AG04449 (cell line): ENCODE measurements at regions not wholly inside any gene's neighbourhood (a gene's known extent, or its start where the extent isn't known, plus 50 kb on each side); places are given as distances from the start of the nearest gene placed in this dataset.

Experiments used
- CTCF ChIA-PET: fragments of 350-600 bp; formaldehyde crosslinking; extraction: SDS; loops from one replicate; lab custom pipeline; 2021; ENCODE audit warnings: antibody characterized with exemption; lab: Yijun Ruan, JAX
- POLR2A ChIA-PET: fragments of 400-600, 350-600 bp; formaldehyde crosslinking; extraction: SDS; loops from one replicate; lab custom pipeline; 2020; ENCODE audit warnings: antibody characterized with exemption, inconsistent platforms; lab: Yijun Ruan, JAX
- DNase-seq: peaks from one replicate; pipeline ENCODE4 v3.0.0-alpha.2; 2010; ENCODE audit warnings: low read depth, low spot score
- H3K4me3 ChIP-seq: 2 replicates; pipeline ENCODE4 v1.5.1; 2011; ENCODE audit warnings: low read depth, mild to moderate bottlenecking, control low read depth, low read length
- TF ChIP-seq, protein P1 (sequence below): IDR thresholded peaks from one replicate; pipeline ENCODE4 v1.5.1; 2011; ENCODE audit warnings: mild to moderate bottlenecking, moderate library complexity, low read length, control low read depth, inconsistent platforms; ENCODE audit not compliant: insufficient read depth; ENCODE audit errors: missing control alignments

DNA sequence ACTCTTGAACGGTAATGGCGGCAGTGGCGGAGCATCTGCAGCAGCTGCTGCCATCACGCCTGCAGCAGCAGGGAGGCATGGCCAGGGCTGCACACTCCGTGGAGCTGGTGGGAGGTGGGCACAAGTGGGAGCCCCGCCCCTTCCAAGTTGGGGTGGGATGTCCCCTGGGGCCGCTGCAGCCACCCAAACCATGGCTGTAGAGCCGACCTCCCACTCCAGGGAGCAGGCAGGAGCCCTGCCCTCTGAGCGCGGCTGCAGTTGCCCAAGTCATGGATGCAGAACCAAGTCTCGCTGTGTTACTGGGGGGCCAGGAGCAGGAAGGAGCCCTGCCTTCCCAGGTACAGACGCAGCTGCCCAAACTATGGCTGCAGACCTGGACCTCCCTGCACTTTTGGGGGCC lies 215.3 kb upstream of the VLDLR start:
- CTCF ChIA-PET, result no interaction called here
- POLR2A ChIA-PET, result no interaction called here
- no peak overlapping the region for H3K4me3 ChIP-seq
- DNase-seq, result no peak
- TF ChIP-seq, protein P1, sequence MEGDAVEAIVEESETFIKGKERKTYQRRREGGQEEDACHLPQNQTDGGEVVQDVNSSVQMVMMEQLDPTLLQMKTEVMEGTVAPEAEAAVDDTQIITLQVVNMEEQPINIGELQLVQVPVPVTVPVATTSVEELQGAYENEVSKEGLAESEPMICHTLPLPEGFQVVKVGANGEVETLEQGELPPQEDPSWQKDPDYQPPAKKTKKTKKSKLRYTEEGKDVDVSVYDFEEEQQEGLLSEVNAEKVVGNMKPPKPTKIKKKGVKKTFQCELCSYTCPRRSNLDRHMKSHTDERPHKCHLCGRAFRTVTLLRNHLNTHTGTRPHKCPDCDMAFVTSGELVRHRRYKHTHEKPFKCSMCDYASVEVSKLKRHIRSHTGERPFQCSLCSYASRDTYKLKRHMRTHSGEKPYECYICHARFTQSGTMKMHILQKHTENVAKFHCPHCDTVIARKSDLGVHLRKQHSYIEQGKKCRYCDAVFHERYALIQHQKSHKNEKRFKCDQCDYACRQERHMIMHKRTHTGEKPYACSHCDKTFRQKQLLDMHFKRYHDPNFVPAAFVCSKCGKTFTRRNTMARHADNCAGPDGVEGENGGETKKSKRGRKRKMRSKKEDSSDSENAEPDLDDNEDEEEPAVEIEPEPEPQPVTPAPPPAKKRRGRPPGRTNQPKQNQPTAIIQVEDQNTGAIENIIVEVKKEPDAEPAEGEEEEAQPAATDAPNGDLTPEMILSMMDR, result no peak

DNA sequence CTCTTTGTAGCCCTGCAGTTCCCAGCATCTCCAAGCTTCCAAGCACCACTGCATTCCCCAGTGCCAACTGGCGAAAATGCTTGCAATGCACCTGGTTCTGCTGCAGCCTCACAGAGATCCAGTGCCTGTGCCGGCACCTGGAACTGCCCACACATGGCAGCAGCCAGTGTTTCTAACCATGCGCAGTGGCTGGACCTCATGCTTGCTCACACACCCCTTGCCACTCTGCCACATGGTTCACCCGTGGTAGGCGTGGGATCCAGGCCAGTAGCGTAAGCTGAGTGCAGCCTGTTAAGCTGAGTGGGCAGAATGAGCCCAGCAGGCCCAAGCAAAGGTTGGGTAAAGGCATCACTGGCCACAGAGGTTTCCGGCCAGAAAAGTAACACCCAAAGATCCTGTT lies 214.1 kb upstream of the VLDLR start:
- ChIA-PET CTCF (no interaction called here), POLR2A (no interaction called here)
- DNase-seq, result no peak
- H3K4me3 ChIP-seq, result no peak overlapping the region
- TF ChIP-seq, protein P1, result no peak

DNA sequence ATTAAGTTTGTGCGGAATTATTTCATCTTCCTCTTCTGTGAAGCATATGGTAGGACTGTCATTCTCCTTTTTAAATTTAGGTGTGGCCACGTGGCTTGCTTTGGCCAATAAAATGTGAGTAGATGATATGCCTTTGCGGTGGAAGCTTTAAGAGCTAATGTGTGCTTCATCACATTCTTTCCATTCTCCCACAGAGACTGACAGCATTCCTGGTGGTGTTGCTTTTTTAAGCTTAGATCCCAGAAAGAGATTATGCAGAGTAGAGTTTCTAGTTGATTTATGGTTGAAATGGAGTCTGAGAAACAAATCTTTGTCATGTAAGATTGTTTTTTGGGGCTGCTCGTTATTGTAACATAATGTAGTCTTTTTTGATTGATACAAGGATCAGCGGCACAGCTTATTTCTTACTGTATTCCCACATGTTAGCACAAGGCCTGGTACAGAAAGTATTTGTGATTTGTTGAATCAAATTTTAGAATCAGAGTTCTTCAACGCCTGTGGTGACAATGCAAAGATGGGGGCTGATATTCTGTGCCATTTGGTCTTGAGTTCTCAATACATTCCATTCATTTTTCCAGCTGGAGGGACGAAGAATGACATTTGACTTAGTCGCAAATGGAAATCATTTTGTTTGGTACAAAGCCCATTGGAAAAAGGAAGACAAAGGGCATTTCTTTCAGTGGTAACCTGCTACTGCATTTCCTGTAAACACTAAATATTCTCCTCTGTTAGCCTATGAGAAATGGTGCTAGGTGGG lies 209.9 kb upstream of the VLDLR start:
- ChIA-PET CTCF (no interaction called here), POLR2A (interaction anchor here (0.9 kb wide), 1 partner anchor 66 kb away, joined by 4 read pairs; no protein-coding TSS in a partner anchor)
- TF ChIP-seq, protein P1, result no peak
- no peak overlapping the region for H3K4me3 ChIP-seq
- peak; percentile 66 for DNase-seq

DNA sequence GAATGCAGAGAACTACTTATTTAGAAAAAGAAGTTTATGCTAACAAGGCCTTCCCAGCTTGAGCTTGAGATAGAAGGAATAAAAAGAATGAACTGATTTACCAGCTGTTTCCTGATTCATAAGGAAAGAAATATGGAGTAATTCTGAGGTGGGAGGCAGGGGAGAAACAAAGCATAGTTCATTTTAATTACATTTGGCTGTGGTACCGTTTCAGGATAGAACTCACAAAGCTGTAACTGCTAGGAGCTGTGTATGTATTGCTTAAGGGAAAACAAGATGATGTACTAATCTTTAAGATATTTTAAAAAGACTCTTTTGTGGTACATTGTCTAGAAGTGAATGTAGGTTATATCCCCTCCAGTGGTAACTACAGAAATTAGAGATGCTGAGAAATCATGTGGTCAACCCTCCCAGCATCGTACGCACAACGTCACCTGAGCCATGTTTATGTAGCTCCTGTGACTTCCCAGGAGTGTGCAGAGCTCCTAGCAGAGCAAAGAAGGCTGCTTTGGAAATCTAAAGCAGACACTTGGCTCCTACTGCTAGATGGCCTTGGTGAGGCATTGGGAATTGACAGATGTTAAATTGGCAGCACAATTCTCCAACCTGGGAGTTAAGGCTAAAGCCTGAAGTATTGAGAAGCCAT lies 208.3 kb upstream of the VLDLR start:
- TF ChIP-seq, protein P1, result no peak
- H3K4me3 ChIP-seq, result no peak overlapping the region
- ChIA-PET POLR2A (no interaction called here), CTCF (no interaction called here)
- no peak for DNase-seq

DNA sequence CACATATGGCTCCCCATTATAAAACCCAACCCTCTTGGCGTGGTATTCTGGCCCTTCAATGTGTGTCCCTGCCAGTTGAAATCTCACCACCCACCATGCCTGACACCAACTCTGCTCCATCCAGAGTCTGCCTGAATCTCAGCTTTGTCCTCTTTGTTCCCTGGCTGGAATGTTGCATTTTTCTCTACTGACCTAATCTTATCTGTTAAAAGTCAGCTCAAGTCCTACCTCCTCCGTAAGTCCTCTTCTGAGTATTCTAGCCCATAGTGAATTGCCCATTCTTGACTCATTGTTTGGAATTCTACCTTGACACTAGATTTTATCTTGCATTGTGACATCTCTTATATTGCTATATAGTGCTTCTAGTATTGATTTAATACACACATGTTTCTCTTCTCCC lies 207.1 kb upstream of the VLDLR start:
- DNase-seq, result no peak
- ChIA-PET CTCF (no interaction called here), POLR2A (interaction anchor here (1.0 kb wide), 1 partner anchor 208 kb away, joined by 3 read pairs; no protein-coding TSS in a partner anchor)
- TF ChIP-seq, protein P1, result no peak
- no peak overlapping the region for H3K4me3 ChIP-seq

DNA sequence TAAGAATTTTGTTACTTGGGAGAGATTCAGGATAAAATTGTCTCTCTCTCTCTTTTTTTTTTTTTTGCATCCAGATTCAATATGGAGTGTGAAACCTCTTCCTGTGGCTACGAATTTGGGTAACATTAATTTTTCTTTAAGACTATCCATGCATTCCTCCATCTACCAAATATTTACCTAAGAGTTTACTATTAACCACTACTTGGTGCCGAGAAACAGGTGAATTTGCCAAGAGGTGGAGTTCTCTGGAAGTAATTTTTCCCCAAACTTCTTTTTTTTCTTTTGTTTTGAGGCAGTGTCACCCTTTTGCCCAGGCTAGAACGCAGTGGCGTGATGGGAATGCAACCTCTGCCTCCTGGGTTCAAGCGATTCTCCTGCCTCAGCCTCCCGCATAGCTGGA lies 206.3 kb upstream of the VLDLR start:
- CTCF ChIA-PET, result no interaction called here

More for the DNA sequence above, 206.3 kb upstream of the VLDLR start:
- TF ChIP-seq, protein P1, result no peak
- POLR2A ChIA-PET, result no interaction called here
- no peak for DNase-seq
- H3K4me3 ChIP-seq, result no peak overlapping the region
